Limb (tissue), 2 donors: ENCODE measurements at regions not wholly inside any gene's neighbourhood (a gene's known extent, or its start where the extent isn't known, plus 50 kb on each side); places are given as distances from the start of the nearest gene placed in this dataset.

Source experiments
- DNase-seq, 2 donors: peaks; one replicate each; pipeline ENCODE4 v3.0.0-alpha.2; 2016; ENCODE audit errors: extremely low spot score in 2 of 2

- no peak for DNase-seq
Observed at GRCh38 chr4:111698361-111698760, 446.9 kb upstream of the FAM241A start.

GRCh38 chr4:111699165-111699564 lies 446.1 kb upstream of the FAM241A start:
- DNase-seq = no peak

- DNase-seq = no peak
Observed at GRCh38 chr4:111701102-111701501, 444.2 kb upstream of the FAM241A start.

- no peak for DNase-seq
Observed at GRCh38 chr4:111707491-111707890, 437.8 kb upstream of the FAM241A start.

- no peak for DNase-seq
Observed at GRCh38 chr4:111712093-111712677, 433.1 kb upstream of the FAM241A start.

GRCh38 chr4:111713276-111713675 lies 432.0 kb upstream of the FAM241A start:
- no peak for DNase-seq

GRCh38 chr4:111717921-111718320 lies 427.3 kb upstream of the FAM241A start:
- no peak for DNase-seq

- no peak for DNase-seq
Observed at GRCh38 chr4:111718763-111719559, 426.3 kb upstream of the FAM241A start.

GRCh38 chr4:111720866-111721265 lies 424.4 kb upstream of the FAM241A start:
- DNase-seq = no peak

GRCh38 chr4:111722213-111722720 lies 423.0 kb upstream of the FAM241A start:
- DNase-seq = no peak

- no peak for DNase-seq
Observed at GRCh38 chr4:111736516-111736915, 408.7 kb upstream of the FAM241A start.

- no peak for DNase-seq
Observed at GRCh38 chr4:111744847-111745246, 400.4 kb upstream of the FAM241A start.

- DNase-seq = no peak
Observed at GRCh38 chr4:111748157-111748556, 397.1 kb upstream of the FAM241A start.

GRCh38 chr4:111754003-111754402 lies 391.3 kb upstream of the FAM241A start:
- DNase-seq = no peak

GRCh38 chr4:111755571-111755970 lies 389.7 kb upstream of the FAM241A start:
- DNase-seq = no peak

GRCh38 chr4:111761531-111761930 lies 383.7 kb upstream of the FAM241A start:
- DNase-seq = no peak

- DNase-seq = no peak
Observed at GRCh38 chr4:111770514-111770913, 374.7 kb upstream of the FAM241A start.

GRCh38 chr4:111773858-111774257 lies 371.4 kb upstream of the FAM241A start:
- DNase-seq = no peak

- no peak for DNase-seq
Observed at GRCh38 chr4:111775556-111776297, 369.5 kb upstream of the FAM241A start.

- no peak for DNase-seq
Observed at GRCh38 chr4:111776561-111776960, 368.7 kb upstream of the FAM241A start.

- no peak for DNase-seq
Observed at GRCh38 chr4:111778543-111778942, 366.7 kb upstream of the FAM241A start.

GRCh38 chr4:111780965-111781364 lies 364.3 kb upstream of the FAM241A start:
- DNase-seq = no peak
